ENCODE measurements at regions not wholly inside any gene's neighbourhood (a gene's known extent, or its start where the extent isn't known, plus 50 kb on each side); places are given as distances from the start of the nearest gene placed in this dataset.

GRCh38 chr12:33653362-33653761, 213.7 kb upstream of the SYT10 start:
- no peak for DNase-seq (ENCODE audit: low spot score)
- ATAC-seq: no peak
- WGBS (ENCODE audit: low lambda C conversion rate): 21% methylated on average over 3 of the region's 3 CpGs
- in situ Hi-C loops (cut with HindIII; ENCODE audit: extremely low pct_ligation_motif_present, low pct_unique_long_range_greater_than_20kb) (no loop called here), intact Hi-C loops (cut with micrococcal nuclease; ENCODE audit: unreplicated experiment) (no loop called here)
- BruUV-seq (replicated peaks): no TSS peak
- no peak for FAIRE-seq
- H3K79me2 ChIP-seq (ENCODE audit: insufficient read depth, low read length): no peaks in the 10 kb centered on the region
- H3K9ac ChIP-seq (ENCODE audit: insufficient read depth, low read depth, low read length): no peak overlapping the region
- ChIA-PET CTCF (ENCODE audit: low intra/inter-chr PET ratio, low total read pairs) (no interaction called here), POLR2A (no interaction called here)
- H4K20me1 ChIP-seq (ENCODE audit: insufficient read depth, low read length): no peaks in the 10 kb centered on the region
- no peaks in the 10 kb centered on the region; a peak in 1 of 5 replicates for H3K27me3 ChIP-seq (ENCODE audit: control insufficient read depth in 1 of 2, insufficient read depth in 2 of 2, low read length in 2 of 2)
- H3K4me3 ChIP-seq (replicated peaks in 1 of 3; ENCODE audit: insufficient read depth in 1 of 3, low read depth in 2 of 3, low read length in 3 of 3): no peak overlapping the region
- no peaks in the 10 kb centered on the region for H3K36me3 ChIP-seq (replicated peaks in 1 of 2; ENCODE audit: control insufficient read depth in 1 of 2, insufficient read depth in 2 of 2, low read length in 2 of 2)
- H2AFZ ChIP-seq (ENCODE audit: low read length): no peak overlapping the region
- no peak overlapping the region for H3K27ac ChIP-seq (ENCODE audit: extremely low read length, insufficient read depth, low read length)
- no peaks in the 10 kb centered on the region for H3K9me3 ChIP-seq (ENCODE audit: low read length)
- H3K4me2 ChIP-seq (ENCODE audit: low read depth, low read length): no peak overlapping the region
- no peaks in the 10 kb centered on the region for H3K4me1 ChIP-seq (ENCODE audit: insufficient read depth, low read length)
- TF ChIP-seq ZNF557 (CRISPR knock-in tag; IDR thresholded peaks at IDR 0.05) (no peak), CREM (IDR thresholded peaks at IDR 0.05) (no peak), CREM (CRISPR knock-in tag; IDR thresholded peaks at IDR 0.05) (no peak), MED1 (CRISPR knock-in tag; IDR thresholded peaks at IDR 0.05) (no peak), IRX3 (CRISPR knock-in tag; IDR thresholded peaks at IDR 0.05; ENCODE audit: borderline replicate concordance, low read depth) (no peak), ZNF124 (CRISPR knock-in tag; IDR thresholded peaks at IDR 0.05) (no peak), ZBTB7B (CRISPR knock-in tag; IDR thresholded peaks at IDR 0.05) (no peak), ZNF224 (CRISPR knock-in tag; IDR thresholded peaks at IDR 0.05) (no peak), ARNT2 (CRISPR knock-in tag; IDR thresholded peaks at IDR 0.05; ENCODE audit: low read depth) (no peak), CAMTA2 (CRISPR knock-in tag; IDR thresholded peaks at IDR 0.05; ENCODE audit: borderline replicate concordance) (no peak), ZNF432 (CRISPR knock-in tag; IDR thresholded peaks at IDR 0.05; ENCODE audit: borderline replicate concordance) (no peak)

DNA sequence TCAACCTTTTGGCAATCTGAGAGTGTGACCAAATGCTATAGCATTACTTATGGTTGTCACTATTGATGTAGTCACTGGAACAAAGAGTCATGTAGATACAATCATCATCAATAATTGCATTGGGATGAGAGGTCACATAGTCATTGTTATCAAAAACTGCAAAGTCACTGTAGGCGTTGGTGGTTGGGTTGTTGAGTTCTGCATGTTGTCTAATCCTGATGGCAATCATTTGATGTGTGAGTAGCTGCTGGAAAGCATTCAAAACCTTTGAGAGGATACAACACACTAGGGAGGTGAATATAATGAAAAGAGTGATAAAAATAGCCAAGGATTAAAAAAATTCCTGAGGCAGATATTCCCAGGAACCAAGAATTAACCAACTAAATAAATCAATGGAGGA, 214.7 kb upstream of the SYT10 start:
- 6% methylated on average over 1 of the region's 1 CpG for WGBS (ENCODE audit: low lambda C conversion rate)

More for the DNA sequence above, 214.7 kb upstream of the SYT10 start:
- Histone ChIP-seq H3K4me3 (replicated peaks in 1 of 3; ENCODE audit: insufficient read depth in 1 of 3, low read depth in 2 of 3, low read length in 3 of 3) (no peak overlapping the region), H3K4me1 (ENCODE audit: insufficient read depth, low read length) (no peaks in the 10 kb centered on the region), H3K36me3 (replicated peaks in 1 of 2; ENCODE audit: control insufficient read depth in 1 of 2, insufficient read depth in 2 of 2, low read length in 2 of 2) (no peaks in the 10 kb centered on the region), H3K27ac (ENCODE audit: extremely low read length, insufficient read depth, low read length) (no peak overlapping the region), H3K27me3 (ENCODE audit: control insufficient read depth in 1 of 2, insufficient read depth in 2 of 2, low read length in 2 of 2) (no peaks in the 10 kb centered on the region; a peak in 1 of 5 replicates), H3K9ac (ENCODE audit: insufficient read depth, low read depth, low read length) (no peak overlapping the region), H3K4me2 (ENCODE audit: low read depth, low read length) (no peak overlapping the region), H4K20me1 (ENCODE audit: insufficient read depth, low read length) (no peaks in the 10 kb centered on the region), H2AFZ (ENCODE audit: low read length) (no peak overlapping the region), H3K9me3 (ENCODE audit: low read length) (no peaks in the 10 kb centered on the region), H3K79me2 (ENCODE audit: insufficient read depth, low read length) (no peaks in the 10 kb centered on the region)
- ChIA-PET POLR2A (no interaction called here), CTCF (ENCODE audit: low intra/inter-chr PET ratio, low total read pairs) (no interaction called here)
- no TSS peak for BruUV-seq (replicated peaks)
- ATAC-seq (no peak), DNase-seq (ENCODE audit: low spot score) (no peak), FAIRE-seq (no peak)
- TF ChIP-seq POLR2AphosphoS2 (IDR thresholded peaks at IDR 0.05; ENCODE audit: low read depth, low read length): no peak
- no peak for TF ChIP-seq EHMT2 (IDR thresholded peaks at IDR 0.05; ENCODE audit: borderline replicate concordance, low read depth, low read length)
- no peak for TF ChIP-seq HNF1B (CRISPR knock-in tag; IDR thresholded peaks at IDR 0.05)
- TF ChIP-seq ZNF160 (CRISPR knock-in tag; IDR thresholded peaks at IDR 0.05): no peak
- TF ChIP-seq ZC3H4 (CRISPR knock-in tag; IDR thresholded peaks at IDR 0.05; ENCODE audit: borderline replicate concordance): no peak
- TF ChIP-seq ZXDC (CRISPR knock-in tag; IDR thresholded peaks at IDR 0.05): no peak
- intact Hi-C loops (cut with micrococcal nuclease; ENCODE audit: unreplicated experiment): no loop called here
- in situ Hi-C loops (cut with HindIII; ENCODE audit: extremely low pct_ligation_motif_present, low pct_unique_long_range_greater_than_20kb): no loop called here

All from HepG2 (cell line).